Vagina (tissue), 2 donors: ENCODE measurements at regions not wholly inside any gene's neighbourhood (a gene's known extent, or its start where the extent isn't known, plus 50 kb on each side); places are given as distances from the start of the nearest gene placed in this dataset.

Source experiments
- CTCF ChIP-seq, 3 experiments: fragments of 450-650 bp in 2 of 3; fragments of 200-600 bp in 1 of 3; sonication (generic) in 1 of 3; IDR thresholded peaks; one replicate each; pipeline ENCODE4 v1.5.1; 2017 to 2019; ENCODE audit warnings: antibody characterized with exemption in 3 of 3, mild to moderate bottlenecking in 2 of 3, moderate library complexity in 2 of 3
- POLR2A ChIP-seq, 2 donors: fragments of 450-650 bp; IDR thresholded peaks; one replicate each; pipeline ENCODE4 v1.6.1; 2017; ENCODE audit warnings: antibody characterized with exemption in 2 of 2, mild to moderate bottlenecking in 2 of 2, moderate library complexity in 2 of 2
- POLR2AphosphoS5 ChIP-seq, 2 donors: sonication (generic); formaldehyde crosslinking; IDR thresholded peaks; one replicate each; pipeline ENCODE4 v1.9.0; 2017; ENCODE audit warnings: antibody characterized with exemption in 2 of 2, mild to moderate bottlenecking in 2 of 2, low read depth in 1 of 2; ENCODE audit not compliant: insufficient read depth in 1 of 2

DNA sequence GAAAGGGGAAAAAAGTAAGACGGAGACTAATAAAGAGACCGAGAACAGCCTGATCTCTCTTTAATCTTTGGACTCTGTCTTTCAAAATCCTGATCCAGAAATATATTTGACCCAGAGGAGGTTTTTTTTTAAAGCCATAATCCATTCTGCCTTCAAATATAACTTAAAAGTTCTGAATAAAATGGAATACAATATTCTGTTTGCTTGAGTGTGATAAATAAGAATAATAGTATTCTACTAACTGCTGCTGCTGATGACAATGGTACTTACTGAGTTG is 1196.0 kb downstream of the GALC start:
- TF ChIP-seq CTCF (IDR thresholded peaks at IDR 0.05) (no peak), POLR2A (IDR thresholded peaks at IDR 0.05) (no peak), POLR2AphosphoS5 (IDR thresholded peaks at IDR 0.05; ENCODE audit: insufficient read depth in 1 of 2, low read depth in 1 of 2) (no peak)
